Panc1 (cell line): ENCODE measurements at regions not wholly inside any gene's neighbourhood (a gene's known extent, or its start where the extent isn't known, plus 50 kb on each side); places are given as distances from the start of the nearest gene placed in this dataset.

Source experiments
- POLR2AphosphoS5 ChIP-seq: IDR thresholded peaks from 2 replicates; pipeline ENCODE4 v1.6.1; 2012; ENCODE audit warnings: mild to moderate bottlenecking, low read depth, low read length, moderate library complexity
- SIN3A ChIP-seq: IDR thresholded peaks from 2 replicates; pipeline ENCODE4 v1.6.1; 2012; ENCODE audit warnings: low read depth, mild to moderate bottlenecking, low read length, moderate library complexity, borderline replicate concordance; ENCODE audit not compliant: insufficient read depth
- TCF7L2 ChIP-seq: IDR thresholded peaks from 2 replicates; pipeline ENCODE4 v1.6.1; 2011; ENCODE audit warnings: mild to moderate bottlenecking, low read depth, low read length, inconsistent platforms
- TF ChIP-seq, protein P1 (sequence below): fragments of 450-650 bp; IDR thresholded peaks from 2 replicates; pipeline ENCODE4 v1.5.1; 2017; ENCODE audit warnings: mild to moderate bottlenecking
- TF ChIP-seq, protein P2 (sequence below), 2 experiments: IDR thresholded peaks; 2 replicates each; pipeline ENCODE4 v1.6.1; 2011 to 2012; ENCODE audit warnings: low read depth in 2 of 2, control low read depth in 1 of 2, low read length in 1 of 2, mild to moderate bottlenecking in 1 of 2, moderate library complexity in 1 of 2; ENCODE audit not compliant: insufficient read depth in 1 of 2

DNA sequence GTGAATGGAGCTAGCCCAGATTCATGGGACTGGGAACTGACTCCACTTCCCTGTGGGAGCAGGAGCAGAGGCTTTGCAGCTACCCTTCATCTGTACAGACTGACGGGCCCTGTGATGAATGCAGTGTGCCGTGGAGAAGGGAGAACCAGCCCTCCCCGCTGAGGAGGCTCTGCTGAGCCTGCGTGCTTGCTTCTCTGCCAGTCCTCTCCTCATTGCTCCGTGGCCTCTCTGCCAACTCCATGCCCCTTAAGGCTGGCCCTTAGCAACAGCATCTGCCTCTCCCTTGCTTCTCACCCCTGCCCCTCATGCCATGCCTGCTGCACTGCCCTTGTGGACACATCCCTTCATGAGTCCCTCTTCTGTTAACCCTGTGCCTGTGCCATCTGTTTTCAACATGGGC lies 53.6 kb downstream of the GADD45G start:
- TF ChIP-seq, protein P1, sequence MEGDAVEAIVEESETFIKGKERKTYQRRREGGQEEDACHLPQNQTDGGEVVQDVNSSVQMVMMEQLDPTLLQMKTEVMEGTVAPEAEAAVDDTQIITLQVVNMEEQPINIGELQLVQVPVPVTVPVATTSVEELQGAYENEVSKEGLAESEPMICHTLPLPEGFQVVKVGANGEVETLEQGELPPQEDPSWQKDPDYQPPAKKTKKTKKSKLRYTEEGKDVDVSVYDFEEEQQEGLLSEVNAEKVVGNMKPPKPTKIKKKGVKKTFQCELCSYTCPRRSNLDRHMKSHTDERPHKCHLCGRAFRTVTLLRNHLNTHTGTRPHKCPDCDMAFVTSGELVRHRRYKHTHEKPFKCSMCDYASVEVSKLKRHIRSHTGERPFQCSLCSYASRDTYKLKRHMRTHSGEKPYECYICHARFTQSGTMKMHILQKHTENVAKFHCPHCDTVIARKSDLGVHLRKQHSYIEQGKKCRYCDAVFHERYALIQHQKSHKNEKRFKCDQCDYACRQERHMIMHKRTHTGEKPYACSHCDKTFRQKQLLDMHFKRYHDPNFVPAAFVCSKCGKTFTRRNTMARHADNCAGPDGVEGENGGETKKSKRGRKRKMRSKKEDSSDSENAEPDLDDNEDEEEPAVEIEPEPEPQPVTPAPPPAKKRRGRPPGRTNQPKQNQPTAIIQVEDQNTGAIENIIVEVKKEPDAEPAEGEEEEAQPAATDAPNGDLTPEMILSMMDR = no peak
- TF ChIP-seq POLR2AphosphoS5 = no peak
- TF ChIP-seq SIN3A = no peak
- TF ChIP-seq, protein P2, sequence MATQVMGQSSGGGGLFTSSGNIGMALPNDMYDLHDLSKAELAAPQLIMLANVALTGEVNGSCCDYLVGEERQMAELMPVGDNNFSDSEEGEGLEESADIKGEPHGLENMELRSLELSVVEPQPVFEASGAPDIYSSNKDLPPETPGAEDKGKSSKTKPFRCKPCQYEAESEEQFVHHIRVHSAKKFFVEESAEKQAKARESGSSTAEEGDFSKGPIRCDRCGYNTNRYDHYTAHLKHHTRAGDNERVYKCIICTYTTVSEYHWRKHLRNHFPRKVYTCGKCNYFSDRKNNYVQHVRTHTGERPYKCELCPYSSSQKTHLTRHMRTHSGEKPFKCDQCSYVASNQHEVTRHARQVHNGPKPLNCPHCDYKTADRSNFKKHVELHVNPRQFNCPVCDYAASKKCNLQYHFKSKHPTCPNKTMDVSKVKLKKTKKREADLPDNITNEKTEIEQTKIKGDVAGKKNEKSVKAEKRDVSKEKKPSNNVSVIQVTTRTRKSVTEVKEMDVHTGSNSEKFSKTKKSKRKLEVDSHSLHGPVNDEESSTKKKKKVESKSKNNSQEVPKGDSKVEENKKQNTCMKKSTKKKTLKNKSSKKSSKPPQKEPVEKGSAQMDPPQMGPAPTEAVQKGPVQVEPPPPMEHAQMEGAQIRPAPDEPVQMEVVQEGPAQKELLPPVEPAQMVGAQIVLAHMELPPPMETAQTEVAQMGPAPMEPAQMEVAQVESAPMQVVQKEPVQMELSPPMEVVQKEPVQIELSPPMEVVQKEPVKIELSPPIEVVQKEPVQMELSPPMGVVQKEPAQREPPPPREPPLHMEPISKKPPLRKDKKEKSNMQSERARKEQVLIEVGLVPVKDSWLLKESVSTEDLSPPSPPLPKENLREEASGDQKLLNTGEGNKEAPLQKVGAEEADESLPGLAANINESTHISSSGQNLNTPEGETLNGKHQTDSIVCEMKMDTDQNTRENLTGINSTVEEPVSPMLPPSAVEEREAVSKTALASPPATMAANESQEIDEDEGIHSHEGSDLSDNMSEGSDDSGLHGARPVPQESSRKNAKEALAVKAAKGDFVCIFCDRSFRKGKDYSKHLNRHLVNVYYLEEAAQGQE (IDR thresholded peaks at IDR 0.05; ENCODE audit: insufficient read depth in 1 of 2, low read depth in 2 of 2, low read length in 1 of 2) = no peak
- TF ChIP-seq TCF7L2 = no peak
